Epithelial cell of prostate (primary cell): ENCODE measurements at regions not wholly inside any gene's neighbourhood (a gene's known extent, or its start where the extent isn't known, plus 50 kb on each side); places are given as distances from the start of the nearest gene placed in this dataset.
"Not testable (repeated sequence)": the region's sequence is repeated elsewhere in the genome, so short reads cannot be mapped to it uniquely, and the experiment has no call there.

ENCODE experiments used
- DNase-seq: peaks from one replicate; pipeline ENCODE4 v3.0.0-alpha.2; 2011; ENCODE audit warnings: low read depth, low spot score
- H3K27ac ChIP-seq: fragments of 450-650 bp; 2 replicates; pipeline ENCODE4 v1.5.1; 2017; ENCODE audit warnings: mild to moderate bottlenecking

GRCh38 chr1:170369417-170369816 is 162.5 kb upstream of the GORAB start:
- no peak overlapping the region for H3K27ac ChIP-seq
- DNase-seq = no peak

DNA sequence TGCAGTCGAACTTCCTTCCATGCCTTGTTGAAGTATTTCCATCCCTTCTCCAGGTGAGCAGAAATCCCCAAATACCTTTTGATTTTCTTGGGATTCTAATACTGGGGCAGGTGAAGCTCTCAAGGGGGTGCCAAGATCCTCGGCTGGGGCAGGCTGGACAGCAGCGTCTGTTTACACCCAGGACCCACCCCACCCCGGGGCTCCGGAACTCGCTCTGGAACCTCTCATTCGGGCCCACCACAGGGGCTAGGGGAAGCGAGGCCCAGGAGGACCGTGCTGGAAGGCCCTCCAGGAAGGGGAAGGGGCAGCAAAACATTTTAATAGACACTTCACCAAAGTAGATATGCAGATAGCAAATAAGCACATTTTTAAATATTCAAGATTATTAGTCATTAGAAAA is 161.9 kb upstream of the GORAB start:
- DNase-seq = no peak
- no peak overlapping the region for H3K27ac ChIP-seq

DNA sequence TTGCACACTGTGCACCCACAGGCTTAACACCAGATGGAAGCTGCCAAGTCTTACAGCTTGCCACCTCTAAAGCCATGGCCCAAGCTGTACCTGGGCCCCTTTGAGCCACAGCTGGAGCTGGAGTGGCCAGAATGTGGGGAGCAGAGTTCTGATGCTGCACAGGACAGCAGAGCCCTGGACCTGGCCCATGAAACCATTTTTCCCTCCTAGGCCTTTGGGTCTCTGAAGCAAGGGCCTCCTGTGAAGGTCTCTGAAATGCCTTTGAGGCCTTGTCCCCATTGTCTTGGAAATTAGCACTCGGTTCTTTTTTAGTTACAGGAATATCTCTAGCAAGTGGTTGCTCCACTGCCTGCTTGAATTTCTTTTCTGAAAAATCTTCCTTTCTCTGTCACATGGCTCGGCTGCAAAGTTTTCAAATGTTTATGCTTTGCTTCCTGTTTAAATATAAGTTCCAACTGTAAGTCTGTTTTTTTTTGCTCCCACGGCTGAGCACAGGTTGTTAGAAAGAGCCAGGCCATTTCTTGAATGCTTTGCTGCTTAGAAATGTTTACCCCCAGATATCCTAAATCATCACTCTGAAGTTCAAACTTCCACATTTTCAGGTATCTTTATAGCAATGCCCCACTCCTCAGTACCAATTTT is 156.8 kb upstream of the GORAB start:
- H3K27ac ChIP-seq = no peak overlapping the region
- no peak for DNase-seq

DNA sequence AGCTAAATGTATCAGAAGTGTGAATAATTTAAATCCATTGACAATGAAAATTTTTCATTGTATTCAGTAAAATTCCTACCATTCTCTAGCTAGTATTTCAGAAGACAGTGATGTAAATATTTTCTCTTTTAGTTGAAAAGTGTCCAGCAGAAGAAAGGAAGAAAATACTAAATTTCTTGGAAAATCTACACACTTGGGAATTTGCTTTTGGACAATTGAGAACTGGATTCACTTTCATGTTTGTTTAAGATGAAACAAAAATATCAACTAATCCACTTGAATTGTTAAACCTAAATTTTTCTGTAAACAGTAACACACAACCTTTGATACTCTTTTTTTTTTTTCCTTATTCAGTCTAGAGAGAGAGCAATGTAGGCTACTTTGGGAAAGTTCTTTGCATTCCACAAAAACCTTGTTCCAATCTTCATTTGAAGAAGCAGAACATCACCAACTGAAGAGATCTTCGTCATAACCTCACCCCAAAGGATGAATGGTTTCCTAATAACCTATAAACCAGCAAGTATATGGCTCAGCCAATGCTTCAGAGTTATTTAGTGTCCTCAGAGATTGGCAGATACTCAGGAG is 155.1 kb upstream of the GORAB start:
- no peak for DNase-seq

DNA sequence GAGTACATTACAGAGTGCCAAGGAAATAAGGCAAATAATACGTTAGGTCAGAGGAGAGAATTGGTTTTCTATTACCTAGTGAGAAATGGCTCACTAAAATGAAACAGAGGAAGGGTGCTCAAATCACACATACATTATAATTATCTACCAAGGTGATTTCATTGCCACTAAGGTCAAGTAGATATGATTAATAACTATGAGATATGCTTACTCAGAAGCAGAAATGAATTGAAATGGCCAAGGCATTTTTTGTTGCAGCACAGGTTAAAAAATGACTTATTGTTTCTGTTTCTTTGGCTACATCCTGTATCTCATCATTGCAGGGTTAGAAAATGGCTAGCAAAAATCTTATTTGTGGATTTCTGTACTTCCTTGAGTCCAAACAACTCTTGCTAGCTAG is 154.5 kb upstream of the GORAB start:
- DNase-seq = no peak

More for the DNA sequence above, 155.1 kb upstream of the GORAB start:
- H3K27ac ChIP-seq = no peak overlapping the region

GRCh38 chr1:170377896-170378634 is 153.9 kb upstream of the GORAB start:
- DNase-seq = no peak
- no peak overlapping the region for H3K27ac ChIP-seq

More for the DNA sequence above, 154.5 kb upstream of the GORAB start:
- no peak overlapping the region for H3K27ac ChIP-seq

DNA sequence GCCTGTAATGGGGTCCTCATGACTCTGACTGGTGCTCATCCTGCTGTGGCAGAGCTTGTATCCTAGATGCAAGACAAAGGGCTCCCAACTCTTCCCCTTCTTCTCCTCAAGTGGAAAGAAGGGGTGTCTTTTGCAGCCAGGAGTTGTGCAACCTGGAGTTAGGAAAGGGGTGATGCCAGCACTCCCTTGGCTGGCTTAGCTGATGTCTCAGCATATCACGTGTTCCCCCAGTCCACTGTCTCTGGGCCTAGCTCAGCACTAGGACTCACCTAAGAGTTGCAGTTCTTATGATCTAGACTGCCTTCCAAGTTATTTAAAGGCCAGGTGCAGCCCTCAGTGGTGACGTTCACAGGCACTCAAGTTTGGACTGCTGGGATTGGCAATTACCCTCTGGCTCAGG is 146.2 kb upstream of the GORAB start:
- DNase-seq = no peak
- no peak overlapping the region for H3K27ac ChIP-seq

DNA sequence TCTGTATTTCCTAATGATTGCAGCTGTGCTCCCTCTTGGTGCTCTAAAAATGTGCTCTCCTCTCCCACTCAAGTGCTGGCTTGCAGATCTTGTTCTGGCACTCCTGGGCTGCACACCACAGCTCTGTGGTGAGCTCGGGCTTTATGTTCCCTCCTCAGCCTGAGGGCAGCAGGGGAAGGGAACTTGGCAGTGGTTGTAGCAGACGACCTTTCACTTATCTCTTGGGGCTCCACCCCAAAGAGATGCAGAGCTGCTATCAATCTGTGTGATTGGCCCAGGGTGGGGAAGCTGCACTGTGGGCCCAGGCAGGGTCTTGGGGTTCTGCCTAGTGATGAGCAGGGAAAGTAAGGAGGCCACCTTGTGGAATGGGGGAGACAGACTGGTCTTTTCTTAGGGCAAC is 143.5 kb upstream of the GORAB start:
- H3K27ac ChIP-seq = no peak overlapping the region
- DNase-seq = peak; percentile 1

DNA sequence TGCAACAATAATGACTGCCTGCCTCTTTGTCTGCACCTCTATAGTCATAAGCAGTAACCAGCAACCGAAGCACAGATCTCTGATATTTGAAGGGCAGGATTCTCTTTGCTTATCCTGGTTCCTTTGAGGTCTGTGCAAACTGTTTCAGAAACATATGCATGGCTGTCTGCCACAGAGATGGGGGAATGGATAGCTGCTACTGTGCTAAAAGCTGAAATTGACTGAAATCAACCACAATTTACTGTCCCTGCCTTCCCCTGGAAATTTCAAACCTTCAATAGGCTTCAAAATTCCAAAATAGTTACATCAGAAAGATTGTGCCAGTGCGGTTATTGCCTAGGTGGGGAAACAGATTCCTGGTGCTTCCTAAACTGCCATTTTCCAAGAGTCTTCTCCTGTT is 136.8 kb upstream of the GORAB start:
- H3K27ac ChIP-seq = no peak overlapping the region
- no peak for DNase-seq

DNA sequence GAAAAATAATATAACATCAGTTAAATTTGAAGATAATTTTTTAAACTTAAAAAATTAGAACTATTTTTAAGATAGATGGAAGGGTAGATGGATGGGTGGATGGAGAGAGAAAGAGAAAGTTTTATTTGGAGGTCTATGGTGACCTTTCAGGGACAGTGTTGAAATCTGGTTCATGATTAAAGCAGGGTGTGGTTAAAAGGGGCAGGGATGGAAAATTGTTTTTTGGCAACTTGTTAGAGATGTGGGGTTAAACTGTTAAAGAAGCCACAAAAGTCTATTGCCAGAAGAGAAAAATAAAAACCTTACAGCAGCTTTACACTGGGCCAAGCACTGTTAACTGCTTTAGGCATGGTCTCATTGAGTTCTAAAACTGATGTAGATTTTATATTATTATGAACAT is 134.9 kb upstream of the GORAB start:
- H3K27ac ChIP-seq = no peak overlapping the region
- no peak for DNase-seq

DNA sequence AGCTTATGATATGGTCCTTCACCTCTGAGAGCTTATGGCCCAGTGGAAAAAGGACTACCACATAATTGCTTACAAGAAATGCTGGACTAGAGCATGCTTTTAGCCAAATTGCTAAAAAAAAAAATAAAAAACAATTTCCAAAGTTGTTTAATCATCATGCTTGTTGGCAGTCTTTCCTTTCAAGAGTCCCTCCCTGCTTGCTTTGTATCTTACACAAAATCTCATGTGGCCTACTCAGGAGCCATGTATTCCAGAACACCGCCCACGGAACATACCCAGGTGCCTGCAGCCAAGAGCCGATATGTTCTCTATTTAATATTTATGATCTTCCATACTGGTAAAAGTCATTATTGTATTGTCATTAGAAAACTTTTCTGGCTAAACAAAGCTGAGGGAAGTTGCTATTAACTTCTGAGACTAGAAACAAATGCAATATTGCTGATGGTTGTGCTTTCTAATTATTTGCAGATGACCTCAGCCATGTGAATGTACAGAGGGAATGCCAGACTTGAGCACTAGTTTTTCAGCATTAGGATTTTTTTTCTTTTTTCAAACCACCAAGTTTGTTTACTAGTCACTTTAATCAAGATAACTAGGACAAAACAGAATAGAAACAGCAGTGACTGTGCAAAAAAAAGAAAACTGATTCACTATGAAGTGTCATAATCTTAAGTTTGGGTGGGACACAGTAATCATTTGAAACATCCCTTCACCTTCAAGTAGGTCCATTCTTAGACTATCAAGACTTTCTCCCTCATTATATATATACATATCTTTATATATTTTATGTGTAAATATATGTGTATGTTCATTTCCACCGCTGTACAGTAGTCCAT is 129.3 kb upstream of the GORAB start:
- H3K27ac ChIP-seq = no peak overlapping the region
- no peak for DNase-seq

- no peak for DNase-seq
Observed at GRCh38 chr1:170407138-170407537, 124.8 kb upstream of the GORAB start.

GRCh38 chr1:170407581-170407980 is 124.4 kb upstream of the GORAB start:
- H3K27ac ChIP-seq = no peak overlapping the region
- no peak for DNase-seq

More at GRCh38 chr1:170407138-170407537, 124.8 kb upstream of the GORAB start:
- H3K27ac ChIP-seq = no peak overlapping the region

DNA sequence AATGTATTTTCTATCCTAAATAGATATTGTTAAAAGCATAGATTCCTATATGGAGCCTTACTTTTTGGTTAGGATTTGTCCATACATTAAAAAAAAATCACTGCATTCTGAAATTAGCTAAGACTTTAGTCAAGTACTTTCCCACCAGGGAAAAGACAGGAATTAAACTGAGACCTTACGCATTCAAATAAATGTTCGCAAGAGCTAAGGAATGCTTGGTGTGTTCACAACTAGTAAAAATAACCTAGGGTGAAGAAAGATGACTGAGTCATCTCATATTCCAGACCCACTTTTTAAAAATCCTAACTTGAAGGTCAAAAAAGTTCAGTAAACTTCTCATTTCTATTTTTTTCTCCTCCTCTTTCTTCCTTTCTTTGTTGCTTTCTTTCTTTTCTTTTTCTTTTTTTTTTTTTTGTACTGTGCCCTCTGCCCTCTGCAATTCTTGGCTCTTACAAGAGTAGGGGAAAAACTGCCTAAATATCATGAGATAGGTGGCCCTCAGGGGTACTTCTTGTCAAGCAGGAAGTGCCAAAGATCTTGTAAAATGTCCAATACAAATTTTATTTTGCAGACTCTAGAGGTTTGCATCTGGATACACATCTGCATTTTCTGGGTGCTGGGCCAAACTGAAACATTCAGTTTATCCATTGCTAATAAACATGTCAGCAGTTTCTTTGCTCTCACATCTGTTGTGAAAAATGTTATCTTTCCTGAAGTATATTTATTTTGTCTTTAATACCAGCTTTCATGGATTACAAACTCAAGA is 121.4 kb upstream of the GORAB start:
- no peak overlapping the region for H3K27ac ChIP-seq

GRCh38 chr1:170414989-170415709 is 116.8 kb upstream of the GORAB start:
- no peak overlapping the region for H3K27ac ChIP-seq
- DNase-seq = no peak

More for the DNA sequence above, 121.4 kb upstream of the GORAB start:
- no peak for DNase-seq

GRCh38 chr1:170415710-170416372 is 116.1 kb upstream of the GORAB start:
- DNase-seq = no peak
- H3K27ac ChIP-seq = no peak overlapping the region

- DNase-seq = no peak
- no peak overlapping the region for H3K27ac ChIP-seq
Observed at GRCh38 chr1:170424346-170424745, 107.6 kb upstream of the GORAB start.

DNA sequence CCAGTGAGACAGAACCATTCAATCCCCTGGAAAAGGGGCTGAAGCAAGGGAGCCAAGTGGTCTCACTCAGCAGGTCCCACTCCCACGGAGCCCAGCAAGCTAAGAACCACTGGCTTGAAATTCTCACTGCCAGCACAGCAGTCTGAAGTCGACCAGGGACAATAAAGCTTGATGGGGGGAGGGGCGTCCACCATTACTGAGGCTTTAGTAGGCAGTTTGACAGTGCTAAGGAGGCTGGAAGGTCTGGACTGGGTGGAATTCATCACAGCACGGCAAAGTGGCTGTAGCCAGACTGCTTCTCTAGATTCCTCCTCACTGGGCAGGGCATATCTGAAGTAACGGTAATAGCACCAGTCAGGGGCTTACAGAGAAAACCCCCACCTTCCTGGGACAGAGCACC is 105.4 kb upstream of the GORAB start:
- no peak overlapping the region for H3K27ac ChIP-seq
- no peak for DNase-seq

DNA sequence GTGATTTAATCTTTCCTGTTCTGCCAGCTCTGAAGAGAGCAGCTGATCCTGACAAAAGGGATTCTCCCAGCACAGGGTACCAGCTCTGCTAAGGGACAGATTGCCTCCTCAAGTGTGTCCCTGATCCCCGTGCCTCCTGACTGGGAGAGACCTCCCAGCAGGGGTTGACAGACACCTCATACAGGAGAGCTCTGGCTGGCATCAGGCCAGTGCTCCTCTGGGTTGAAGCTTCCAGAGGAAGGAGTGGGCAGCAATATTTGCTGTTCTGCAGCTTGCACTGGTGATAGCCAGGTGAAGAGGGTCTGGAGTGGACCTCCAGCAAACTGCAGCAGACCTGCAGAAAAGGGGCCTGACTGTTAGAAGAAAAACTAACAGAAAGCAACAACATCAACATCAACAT is 105.0 kb upstream of the GORAB start:
- not testable (repeated sequence) for DNase-seq, H3K27ac ChIP-seq
